ENCODE measurements at regions not wholly inside any gene's neighbourhood (a gene's known extent, or its start where the extent isn't known, plus 50 kb on each side); places are given as distances from the start of the nearest gene placed in this dataset.
"Not testable (repeated sequence)": the region's sequence is repeated elsewhere in the genome, so short reads cannot be mapped to it uniquely, and the experiment has no call there.

DNA sequence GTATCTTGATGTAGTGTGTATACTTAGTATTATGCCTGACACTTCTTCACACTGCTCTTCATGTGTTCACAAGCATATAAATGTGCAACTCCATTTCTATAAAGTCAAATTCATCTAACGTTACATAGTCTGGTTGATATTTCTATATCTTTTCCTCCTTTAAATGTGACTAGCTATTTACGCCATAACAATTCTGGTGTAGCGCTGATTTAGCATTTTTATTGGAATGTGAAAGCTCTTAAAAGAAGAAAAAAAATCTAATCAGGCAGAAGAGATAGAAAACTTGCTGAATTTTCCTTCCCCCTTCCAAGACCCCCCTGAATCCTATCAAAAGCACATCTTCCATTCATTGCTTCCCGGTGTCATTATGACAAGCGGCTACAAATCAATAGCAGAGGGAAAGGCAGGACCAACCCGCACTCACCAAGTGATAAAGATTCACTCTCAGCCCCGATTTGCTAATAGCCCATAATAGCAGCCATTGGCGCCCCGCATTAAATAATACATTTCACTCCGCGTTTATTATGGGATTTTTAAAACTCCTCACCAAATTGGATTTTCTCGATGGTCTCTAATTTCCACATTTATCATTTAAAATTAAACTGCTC lies 299.5 kb upstream of the PMFBP1 start:
- no peak overlapping the region for H3K4me3 ChIP-seq (ENCODE audit: low read depth, low read length)

GRCh38 chr16:72470541-72470940 lies 298.6 kb upstream of the PMFBP1 start:
- no peak for DNase-seq (ENCODE audit: low read depth)
- no peak overlapping the region for H3K4me3 ChIP-seq (ENCODE audit: low read depth, low read length)

More for the DNA sequence above, 299.5 kb upstream of the PMFBP1 start:
- no peak for DNase-seq (ENCODE audit: low read depth)

GRCh38 chr16:72469932-72470331 lies 298.0 kb upstream of the PMFBP1 start:
- no peak overlapping the region for H3K4me3 ChIP-seq (ENCODE audit: low read depth, low read length)
- DNase-seq (ENCODE audit: low read depth) = no peak

DNA sequence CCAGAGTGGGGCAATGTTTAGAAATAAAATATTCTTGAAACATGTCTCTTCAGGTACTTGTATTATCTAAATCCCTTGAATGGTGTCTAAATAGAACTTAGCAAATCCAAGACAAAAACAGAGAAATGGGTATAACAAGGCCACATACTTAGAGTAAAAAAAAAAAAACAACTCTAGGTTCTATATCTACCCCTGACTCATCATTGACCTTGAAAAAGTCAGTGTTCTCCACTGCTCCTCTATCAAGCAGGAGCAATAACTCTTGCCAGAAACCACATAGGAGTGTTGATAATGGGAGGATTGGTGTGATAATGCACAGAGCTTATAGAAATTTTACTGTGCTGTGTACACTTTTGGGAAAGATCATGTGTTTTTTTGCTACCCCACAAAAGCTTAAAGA lies 296.6 kb upstream of the PMFBP1 start:
- peak; percentile 31 for DNase-seq (ENCODE audit: low read depth)
- H3K4me3 ChIP-seq (ENCODE audit: low read depth, low read length) = no peak overlapping the region

DNA sequence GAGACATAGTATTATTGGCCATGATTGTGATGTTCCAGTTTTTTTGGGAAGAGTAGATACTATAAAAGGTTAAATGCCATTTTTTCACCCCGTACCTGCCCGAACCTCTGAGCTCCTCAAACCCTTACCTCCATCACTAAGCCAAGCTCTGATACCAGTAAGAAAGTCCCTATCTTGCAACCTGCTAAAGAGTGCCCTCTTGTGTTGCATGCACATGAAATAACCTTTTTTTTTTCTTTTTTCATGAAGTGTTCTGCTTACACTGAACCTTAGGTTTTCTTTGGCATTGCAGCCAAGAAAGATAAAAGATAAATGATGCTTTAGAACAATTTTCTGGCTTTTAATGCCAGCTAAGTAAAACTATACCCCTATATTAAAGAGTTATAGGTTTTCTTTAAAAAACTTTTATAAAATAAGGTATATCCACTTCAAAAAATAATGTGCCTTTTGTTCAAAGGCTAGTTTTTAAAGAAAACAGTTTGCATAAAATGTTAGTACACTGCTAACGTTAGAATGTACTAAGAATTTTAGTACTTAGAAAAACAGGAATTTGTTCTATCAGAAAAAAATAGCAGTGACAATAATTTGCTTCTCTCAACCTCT lies 295.3 kb upstream of the PMFBP1 start:
- no peak overlapping the region for H3K4me3 ChIP-seq (ENCODE audit: low read depth, low read length)
- DNase-seq (ENCODE audit: low read depth) = no peak

GRCh38 chr16:72464597-72465368 lies 292.8 kb upstream of the PMFBP1 start:
- no peak for DNase-seq (ENCODE audit: low read depth)
- no peak overlapping the region for H3K4me3 ChIP-seq (ENCODE audit: low read depth, low read length)

GRCh38 chr16:72464052-72464451 lies 292.1 kb upstream of the PMFBP1 start:
- H3K4me3 ChIP-seq (ENCODE audit: low read depth, low read length) = no peak overlapping the region
- no peak for DNase-seq (ENCODE audit: low read depth)

GRCh38 chr16:72458035-72458434 lies 286.1 kb upstream of the PMFBP1 start:
- DNase-seq (ENCODE audit: low read depth) = no peak
- H3K4me3 ChIP-seq (ENCODE audit: low read depth, low read length) = no peak overlapping the region

DNA sequence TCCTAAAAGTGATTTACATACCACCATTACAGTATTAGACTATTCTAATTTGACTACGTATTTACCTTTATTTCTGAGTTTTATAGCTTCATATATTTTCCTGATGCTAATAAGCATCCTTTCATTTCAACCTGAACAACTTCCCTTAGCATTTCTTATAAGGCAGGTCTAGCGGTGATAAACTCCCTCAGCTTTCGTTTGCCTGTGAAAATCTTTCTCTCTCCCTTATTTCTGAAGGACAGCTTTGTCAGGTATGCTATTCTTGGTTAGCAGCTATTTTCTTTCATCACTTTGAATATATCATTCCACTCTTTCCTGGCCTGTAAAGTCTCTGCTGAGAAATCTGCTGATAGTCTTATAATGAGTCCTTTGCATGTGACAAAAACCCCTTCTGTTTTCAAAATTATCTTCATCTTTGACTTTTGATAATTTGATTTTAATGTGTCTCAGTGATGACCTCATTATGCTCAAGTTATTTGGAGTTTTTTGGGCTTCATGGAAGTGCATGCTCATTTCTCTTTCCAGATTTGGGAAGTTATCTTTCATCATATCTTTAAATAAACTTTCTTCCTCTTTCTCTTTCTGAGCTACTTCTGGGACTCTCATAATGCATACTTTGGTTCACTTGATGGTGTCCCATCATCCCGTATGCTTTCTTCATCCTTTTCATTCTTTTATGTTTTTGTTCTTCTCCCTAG lies 285.4 kb upstream of the PMFBP1 start:
- H3K4me3 ChIP-seq (ENCODE audit: low read depth, low read length) = no peak overlapping the region
- no peak for DNase-seq (ENCODE audit: low read depth)

- H3K4me3 ChIP-seq (ENCODE audit: low read depth, low read length) = no peak overlapping the region
- DNase-seq (ENCODE audit: low read depth) = no peak
Measured at GRCh38 chr16:72455743-72456659, 284.0 kb upstream of the PMFBP1 start.

- not testable (repeated sequence) for DNase-seq (ENCODE audit: low read depth); H3K4me3 ChIP-seq (ENCODE audit: low read depth, low read length)
Measured at GRCh38 chr16:72453856-72454255, 281.9 kb upstream of the PMFBP1 start.

DNA sequence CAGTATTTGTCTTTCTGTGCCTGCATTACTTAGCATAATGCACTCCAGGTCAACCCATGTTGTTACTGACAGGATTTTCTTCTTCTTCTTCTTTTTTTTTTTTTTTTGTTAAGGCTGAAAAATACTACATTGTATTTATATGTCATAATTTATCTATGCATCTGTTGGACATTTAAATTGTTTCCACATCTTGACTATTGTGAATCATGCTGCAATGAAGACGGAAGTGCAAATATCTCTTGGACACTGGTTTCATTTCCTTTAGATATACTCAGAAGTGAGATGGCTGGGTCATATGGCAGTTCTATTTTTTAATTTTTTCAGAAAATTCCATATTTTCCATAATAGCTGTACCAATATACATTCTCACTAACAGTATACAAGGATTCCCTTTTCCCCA lies 272.7 kb upstream of the PMFBP1 start:
- no peak overlapping the region for H3K4me3 ChIP-seq (ENCODE audit: low read depth, low read length)
- DNase-seq (ENCODE audit: low read depth) = no peak

DNA sequence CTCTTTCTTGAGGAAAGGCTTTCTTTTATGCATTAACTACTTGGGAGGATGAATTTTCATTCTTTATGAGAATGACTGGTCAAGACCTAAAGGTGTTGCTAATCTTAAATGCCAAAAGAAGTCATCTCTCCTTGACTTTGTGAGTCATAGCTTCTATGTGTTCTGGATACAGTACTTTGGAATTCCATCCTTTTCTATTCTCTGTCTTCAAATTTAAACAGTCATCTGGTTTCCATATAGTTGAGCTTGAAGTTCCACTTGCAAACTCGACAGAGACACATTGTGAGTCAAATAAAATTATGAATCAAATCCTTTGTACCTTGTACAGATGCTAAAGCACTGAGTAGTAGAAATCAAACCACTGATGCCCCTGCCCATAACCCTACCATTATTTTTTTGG lies 271.9 kb upstream of the PMFBP1 start:
- no peak overlapping the region for H3K4me3 ChIP-seq (ENCODE audit: low read depth, low read length)
- DNase-seq (ENCODE audit: low read depth) = no peak

GRCh38 chr16:72442385-72443158 lies 270.6 kb upstream of the PMFBP1 start:
- DNase-seq (ENCODE audit: low read depth) = no peak
- no peak overlapping the region for H3K4me3 ChIP-seq (ENCODE audit: low read depth, low read length)

DNA sequence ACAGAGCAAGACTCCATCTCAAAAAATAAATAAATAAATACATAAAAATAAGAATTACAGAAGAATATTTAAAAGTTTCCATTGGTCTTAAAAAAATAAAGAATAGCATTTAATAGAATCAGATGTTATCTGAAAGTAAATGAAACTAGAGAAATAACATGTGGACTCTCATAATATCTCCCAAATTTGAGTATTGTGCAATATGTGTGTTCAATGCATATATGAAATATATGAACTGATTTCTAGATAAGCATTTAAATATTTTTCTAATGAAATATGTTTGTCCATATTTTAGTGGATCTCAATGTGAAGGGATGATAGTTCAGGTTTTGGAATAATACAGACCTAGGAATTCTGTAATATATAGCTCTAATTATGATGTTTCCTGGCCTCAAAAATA lies 265.9 kb upstream of the PMFBP1 start:
- no peak for DNase-seq (ENCODE audit: low read depth)
- H3K4me3 ChIP-seq (ENCODE audit: low read depth, low read length) = no peak overlapping the region

DNA sequence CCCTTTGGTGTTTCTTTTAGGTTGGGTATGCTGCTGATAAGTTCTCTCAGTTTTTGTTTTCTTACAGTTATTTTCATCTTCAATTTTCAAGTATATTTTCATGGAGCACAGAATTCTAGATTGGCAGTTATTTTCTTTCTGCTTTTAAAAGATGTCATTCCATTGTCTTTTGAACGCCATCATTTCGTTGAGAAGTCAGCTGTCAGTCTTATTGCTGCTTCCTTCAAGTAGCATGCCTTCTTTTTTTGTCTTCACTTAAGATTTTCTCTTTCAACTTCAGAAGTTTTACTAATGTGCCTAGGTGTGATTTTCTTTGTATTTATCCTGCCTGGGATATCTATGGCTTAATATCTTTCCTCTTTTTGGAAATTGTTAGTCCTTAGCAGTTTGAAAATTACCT lies 262.2 kb upstream of the PMFBP1 start:
- DNase-seq (ENCODE audit: low read depth) = peak; percentile 3
- no peak overlapping the region for H3K4me3 ChIP-seq (ENCODE audit: low read depth, low read length)

GRCh38 chr16:72430121-72430520 lies 258.2 kb upstream of the PMFBP1 start:
- DNase-seq (ENCODE audit: low read depth) = no peak
- no peak overlapping the region for H3K4me3 ChIP-seq (ENCODE audit: low read depth, low read length)

DNA sequence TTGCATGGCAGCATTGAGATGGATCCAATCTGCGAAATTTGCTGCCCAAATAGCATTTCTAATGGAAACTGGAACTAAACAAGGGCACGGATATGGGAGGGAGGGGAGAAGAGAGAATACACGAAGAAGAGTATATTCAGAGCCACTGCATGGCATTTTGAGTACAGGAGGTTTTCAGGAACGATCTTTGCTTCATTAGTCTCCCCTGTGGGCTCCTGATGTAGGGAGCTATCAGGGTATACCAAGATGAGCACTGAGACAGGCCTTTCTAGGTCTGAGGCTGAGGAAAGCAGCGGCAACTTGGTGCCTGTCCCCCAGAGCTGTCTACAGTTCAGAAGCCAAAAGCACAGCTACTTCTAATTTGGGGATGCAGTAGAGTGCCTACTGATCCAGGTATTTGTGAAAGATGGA lies 257.7 kb upstream of the PMFBP1 start:
- no peak overlapping the region for H3K4me3 ChIP-seq (ENCODE audit: low read depth, low read length)
- no peak for DNase-seq (ENCODE audit: low read depth)
